ENCODE measurements at regions not wholly inside any gene's neighbourhood (a gene's known extent, or its start where the extent isn't known, plus 50 kb on each side); places are given as distances from the start of the nearest gene placed in this dataset.

- Histone ChIP-seq H3K27ac (no peak overlapping the region), H3K4me3 (no peak overlapping the region), H3K36me3 (no peaks in the 10 kb centered on the region), H3K4me1 (peaks cover 0 to 5% (median 0%) of the 10 kb centered on the region in 4 donors), H3K27me3 (no peaks in the 10 kb centered on the region), H3K9me3 (no peaks in the 10 kb centered on the region)
- no peak for TF ChIP-seq POLR2A (IDR thresholded peaks at IDR 0.05)
- TF ChIP-seq, protein P1, sequence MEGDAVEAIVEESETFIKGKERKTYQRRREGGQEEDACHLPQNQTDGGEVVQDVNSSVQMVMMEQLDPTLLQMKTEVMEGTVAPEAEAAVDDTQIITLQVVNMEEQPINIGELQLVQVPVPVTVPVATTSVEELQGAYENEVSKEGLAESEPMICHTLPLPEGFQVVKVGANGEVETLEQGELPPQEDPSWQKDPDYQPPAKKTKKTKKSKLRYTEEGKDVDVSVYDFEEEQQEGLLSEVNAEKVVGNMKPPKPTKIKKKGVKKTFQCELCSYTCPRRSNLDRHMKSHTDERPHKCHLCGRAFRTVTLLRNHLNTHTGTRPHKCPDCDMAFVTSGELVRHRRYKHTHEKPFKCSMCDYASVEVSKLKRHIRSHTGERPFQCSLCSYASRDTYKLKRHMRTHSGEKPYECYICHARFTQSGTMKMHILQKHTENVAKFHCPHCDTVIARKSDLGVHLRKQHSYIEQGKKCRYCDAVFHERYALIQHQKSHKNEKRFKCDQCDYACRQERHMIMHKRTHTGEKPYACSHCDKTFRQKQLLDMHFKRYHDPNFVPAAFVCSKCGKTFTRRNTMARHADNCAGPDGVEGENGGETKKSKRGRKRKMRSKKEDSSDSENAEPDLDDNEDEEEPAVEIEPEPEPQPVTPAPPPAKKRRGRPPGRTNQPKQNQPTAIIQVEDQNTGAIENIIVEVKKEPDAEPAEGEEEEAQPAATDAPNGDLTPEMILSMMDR (IDR thresholded peaks at IDR 0.05) = no peak
- no peak for DNase-seq
These were observed 93.7 kb downstream of the C9orf152 start for GRCh38 chr9:110114086-110114858.

DNA sequence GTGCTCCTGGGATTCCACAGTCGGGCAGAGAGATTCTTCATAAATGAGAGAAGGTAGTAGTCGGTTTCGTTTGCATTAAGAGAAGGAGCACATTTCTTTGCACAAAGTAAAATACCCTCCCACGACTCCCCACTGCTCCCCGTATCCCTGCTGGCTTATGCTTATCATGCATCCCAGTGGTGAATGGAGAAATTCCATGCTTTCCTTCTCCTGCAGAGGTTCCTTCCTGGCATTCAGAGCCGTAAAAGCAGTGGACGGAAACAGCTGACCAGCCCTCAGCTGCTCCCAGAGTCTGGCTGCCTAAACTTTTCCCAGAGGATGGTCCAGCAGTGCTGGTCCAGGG lies 93.1 kb downstream of the C9orf152 start:
- Histone ChIP-seq H3K36me3 (no peaks in the 10 kb centered on the region), H3K4me1 (peaks cover 0 to 5% (median 0%) of the 10 kb centered on the region in 4 donors), H3K9me3 (no peaks in the 10 kb centered on the region), H3K27me3 (no peaks in the 10 kb centered on the region), H3K4me3 (no peak overlapping the region), H3K27ac (peak overlapping the region in 1 of 4 donors; percentile 51)
- TF ChIP-seq POLR2A (IDR thresholded peaks at IDR 0.05) = no peak
- TF ChIP-seq, protein P1 (IDR thresholded peaks at IDR 0.05) = no peak
- DNase-seq = no peak

DNA sequence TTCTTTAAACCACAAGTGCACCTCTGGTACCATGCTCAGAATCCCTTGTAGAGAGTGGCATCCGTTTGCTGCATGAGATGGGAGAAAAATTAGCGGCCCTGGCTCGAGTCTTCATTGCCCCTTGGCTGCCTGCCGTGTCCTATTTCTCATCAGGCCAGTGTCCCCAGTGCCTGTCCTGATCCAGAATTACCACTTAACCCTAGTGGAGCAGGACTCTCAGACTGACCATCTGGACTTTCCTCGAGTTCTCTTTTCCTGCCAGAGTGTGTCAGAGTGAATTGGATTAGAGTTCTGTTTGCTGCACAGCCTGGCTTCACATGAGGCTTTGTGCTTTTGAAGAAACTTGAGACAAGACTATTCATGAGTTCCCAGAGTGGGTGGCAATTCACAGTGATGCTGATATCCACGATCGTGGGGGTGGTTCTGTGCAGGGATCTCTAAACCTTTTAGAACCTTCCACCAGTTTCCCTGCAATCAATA lies 92.6 kb downstream of the C9orf152 start:
- no peaks in the 10 kb centered on the region for H3K36me3 ChIP-seq
- TF ChIP-seq, protein P1 (IDR thresholded peaks at IDR 0.05) = no peak
- no peak for TF ChIP-seq POLR2A (IDR thresholded peaks at IDR 0.05)
- no peaks in the 10 kb centered on the region for H3K9me3 ChIP-seq
- DNase-seq = no peak
- peaks cover 0 to 5% (median 0%) of the 10 kb centered on the region in 4 donors for H3K4me1 ChIP-seq
- no peak overlapping the region for H3K4me3 ChIP-seq
- H3K27me3 ChIP-seq = no peaks in the 10 kb centered on the region
- peak overlapping the region in 1 of 4 donors; percentile 51 for H3K27ac ChIP-seq

DNA sequence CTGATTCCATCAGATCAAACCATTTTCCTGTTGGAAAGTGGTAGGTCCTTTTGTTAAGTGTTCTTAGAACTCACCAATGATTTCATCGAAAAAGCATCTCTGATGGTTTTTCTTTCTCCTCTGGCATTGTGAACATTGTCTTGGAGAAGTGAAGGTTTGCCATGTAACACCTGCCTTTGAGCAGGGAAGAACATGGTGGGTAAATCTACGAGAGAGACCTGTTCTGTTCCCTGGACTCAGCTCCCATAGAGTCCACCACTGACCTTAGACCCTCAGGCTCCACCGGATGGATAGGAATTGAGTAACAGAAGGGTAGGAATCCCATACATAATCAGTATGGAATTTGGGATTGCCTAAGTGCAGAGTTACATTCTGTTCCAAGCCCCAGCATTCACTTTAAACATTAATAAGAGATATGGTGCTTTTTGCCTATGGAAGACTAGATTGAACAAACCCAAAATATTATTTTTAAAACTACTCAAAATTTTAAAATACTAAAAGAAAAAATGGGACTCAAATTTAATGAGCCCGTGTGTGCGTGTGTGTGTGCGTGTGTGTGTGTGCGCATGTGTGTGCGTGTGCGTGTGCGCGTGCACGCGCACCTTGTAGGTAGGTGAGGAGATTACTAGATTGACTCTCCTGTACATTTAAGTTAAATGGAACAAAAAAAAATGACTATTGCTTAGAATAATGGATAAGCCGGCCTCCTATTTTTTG lies 92.0 kb downstream of the C9orf152 start:
- Histone ChIP-seq H3K36me3 (no peaks in the 10 kb centered on the region), H3K4me3 (no peak overlapping the region), H3K27me3 (no peaks in the 10 kb centered on the region), H3K27ac (no peak overlapping the region), H3K4me1 (peaks cover 0 to 5% (median 0%) of the 10 kb centered on the region in 4 donors), H3K9me3 (no peaks in the 10 kb centered on the region)
- no peak for DNase-seq
- TF ChIP-seq, protein P1 (IDR thresholded peaks at IDR 0.05) = no peak
- no peak for TF ChIP-seq POLR2A (IDR thresholded peaks at IDR 0.05)

DNA sequence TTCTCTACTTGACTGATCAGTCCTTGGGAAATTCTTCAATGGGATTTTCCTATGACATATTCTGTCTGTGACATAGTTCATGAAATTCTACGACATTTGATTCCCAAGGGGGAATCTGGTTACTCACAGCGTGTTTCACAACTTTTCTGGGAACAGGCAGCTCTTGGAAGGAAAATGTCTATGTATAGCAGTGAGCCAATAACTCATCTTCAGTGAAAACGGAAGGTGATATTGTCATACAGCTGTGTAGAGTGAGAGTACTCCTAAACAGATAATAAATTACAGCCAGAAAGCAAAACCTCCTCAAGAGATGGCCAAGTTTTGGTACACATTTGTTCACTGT lies 91.4 kb downstream of the C9orf152 start:
- no peak for DNase-seq
- no peak overlapping the region for H3K27ac ChIP-seq

More for the DNA sequence above, 91.4 kb downstream of the C9orf152 start:
- H3K4me1 ChIP-seq = peaks cover 0 to 5% (median 0%) of the 10 kb centered on the region in 4 donors
- H3K4me3 ChIP-seq = no peak overlapping the region
- TF ChIP-seq POLR2A (IDR thresholded peaks at IDR 0.05) = no peak
- TF ChIP-seq, protein P1 (IDR thresholded peaks at IDR 0.05) = no peak
- H3K27me3 ChIP-seq = no peaks in the 10 kb centered on the region
- no peaks in the 10 kb centered on the region for H3K9me3 ChIP-seq
- H3K36me3 ChIP-seq = no peaks in the 10 kb centered on the region
